Liver (tissue), 8 donors: ENCODE measurements at regions not wholly inside any gene's neighbourhood (a gene's known extent, or its start where the extent isn't known, plus 50 kb on each side); places are given as distances from the start of the nearest gene placed in this dataset.

Experiments used
- DNase-seq: peaks from one replicate; pipeline ENCODE4 v3.0.0-alpha.2; 2017; ENCODE audit warnings: low spot score
- H3K27ac ChIP-seq, 2 donors: one replicate each; pipeline ENCODE4 v1.7.0; 2013; ENCODE audit warnings: inconsistent platforms in 2 of 2, low read length in 2 of 2, control low read depth in 1 of 2, low read depth in 1 of 2, mild to moderate bottlenecking in 1 of 2
- H3K27me3 ChIP-seq, 4 donors: one replicate each; pipeline versions ENCODE4 v1.6.1 to v1.7.0; 2013; ENCODE audit warnings: low read length in 3 of 4, inconsistent platforms in 1 of 4, mild to moderate bottlenecking in 1 of 4, moderate library complexity in 1 of 4; ENCODE audit not compliant: control insufficient read depth in 4 of 4, insufficient read depth in 4 of 4
- H3K36me3 ChIP-seq, 4 donors: one replicate each; pipeline versions ENCODE4 v1.6.1 to v1.7.0; 2013; ENCODE audit warnings: low read length in 3 of 4, mild to moderate bottlenecking in 3 of 4, low read depth in 1 of 4, moderate library complexity in 1 of 4; ENCODE audit not compliant: control insufficient read depth in 4 of 4, insufficient read depth in 3 of 4
- H3K4me1 ChIP-seq, 4 donors: one replicate each; pipeline versions ENCODE4 v1.6.1 to v1.7.0; 2013; ENCODE audit warnings: low read length in 3 of 4, mild to moderate bottlenecking in 3 of 4, moderate library complexity in 1 of 4; ENCODE audit not compliant: control insufficient read depth in 4 of 4, insufficient read depth in 4 of 4
- H3K4me3 ChIP-seq, 3 donors: one replicate each; pipeline versions ENCODE4 v1.6.1 to v1.7.0; 2013; ENCODE audit warnings: low read length in 3 of 3, control low read depth in 1 of 3, low read depth in 1 of 3, mild to moderate bottlenecking in 1 of 3
- H3K9ac ChIP-seq, 2 donors: one replicate each; pipeline ENCODE4 v1.7.0; 2013; ENCODE audit warnings: low read length in 2 of 2, mild to moderate bottlenecking in 2 of 2, moderate library complexity in 2 of 2, control low read depth in 1 of 2, low read depth in 1 of 2
- H3K9me3 ChIP-seq, 4 donors: one replicate each; pipeline versions ENCODE4 v1.6.1 to v1.7.0; 2013; ENCODE audit warnings: low read length in 3 of 4; ENCODE audit not compliant: control insufficient read depth in 4 of 4
- ATF3 ChIP-seq: IDR thresholded peaks from 2 replicates; pipeline ENCODE4 v1.6.1; 2016; ENCODE audit warnings: antibody characterized with exemption
- EGR1 ChIP-seq, 2 donors: IDR thresholded peaks; 2 replicates each; pipeline ENCODE4 v1.6.1; 2016 to 2018; ENCODE audit warnings: antibody characterized with exemption in 2 of 2, low read depth in 2 of 2
- FOXA1 ChIP-seq: IDR thresholded peaks from 2 replicates; pipeline ENCODE4 v1.6.1; 2016; ENCODE audit warnings: antibody characterized with exemption
- FOXA2 ChIP-seq: IDR thresholded peaks from 2 replicates; pipeline ENCODE4 v1.6.1; 2016; ENCODE audit warnings: antibody characterized with exemption
- GABPA ChIP-seq, 2 donors: IDR thresholded peaks in 1 of 2; conservative IDR thresholded peaks in 1 of 2; 2 replicates each; pipeline ENCODE4 v1.6.1; 2016; ENCODE audit warnings: antibody characterized with exemption in 2 of 2, mild to moderate bottlenecking in 1 of 2, moderate library complexity in 1 of 2
- HNF4A ChIP-seq, 2 donors: conservative IDR thresholded peaks; 2 replicates each; pipeline ENCODE4 v1.6.1; 2016; ENCODE audit warnings: antibody characterized with exemption in 2 of 2, mild to moderate bottlenecking in 2 of 2
- HNF4G ChIP-seq: IDR thresholded peaks from 2 replicates; pipeline ENCODE4 v1.6.1; 2016; ENCODE audit warnings: antibody characterized with exemption
- JUND ChIP-seq, 2 donors: IDR thresholded peaks; 2 replicates each; pipeline ENCODE4 v1.6.1; 2016; ENCODE audit warnings: antibody characterized with exemption in 2 of 2
- NR2F2 ChIP-seq: IDR thresholded peaks from 2 replicates; pipeline ENCODE4 v1.6.1; 2016; ENCODE audit warnings: antibody characterized with exemption
- RAD21 ChIP-seq, 2 donors: IDR thresholded peaks; 2 replicates each; pipeline ENCODE4 v1.6.1; 2016; ENCODE audit warnings: antibody characterized with exemption in 2 of 2, mild to moderate bottlenecking in 2 of 2
- REST ChIP-seq: IDR thresholded peaks from 2 replicates; pipeline ENCODE4 v1.6.1; 2016; ENCODE audit warnings: antibody characterized with exemption, mild to moderate bottlenecking
- RXRA ChIP-seq, 2 donors: IDR thresholded peaks; 2 replicates each; pipeline ENCODE4 v1.6.1; 2017 to 2018; ENCODE audit warnings: antibody characterized with exemption in 2 of 2, mild to moderate bottlenecking in 1 of 2
- SP1 ChIP-seq: IDR thresholded peaks from 2 replicates; pipeline ENCODE4 v1.6.1; 2018; ENCODE audit warnings: antibody characterized with exemption, mild to moderate bottlenecking
- TAF1 ChIP-seq: conservative IDR thresholded peaks from 2 replicates; pipeline ENCODE4 v1.6.1; 2016; ENCODE audit warnings: antibody characterized with exemption, mild to moderate bottlenecking
- YY1 ChIP-seq: IDR thresholded peaks from 2 replicates; pipeline ENCODE4 v1.6.1; 2016; ENCODE audit warnings: antibody characterized with exemption, mild to moderate bottlenecking
- ZBTB33 ChIP-seq: IDR thresholded peaks from 2 replicates; pipeline ENCODE4 v1.6.1; 2016; ENCODE audit warnings: antibody characterized with exemption
- WGBS: extraction: QIAGEN DNeasy Blood & Tissue Kit; methylation state at CpG from one replicate; pipeline ENCODE4 v1.1.7; 2013; 5-methylcytosine and 5-hydroxymethylcytosine counted together
- TF ChIP-seq, protein P1 (sequence below): IDR thresholded peaks from 2 replicates; pipeline ENCODE4 v1.6.1; 2016; ENCODE audit warnings: antibody characterized with exemption
- TF ChIP-seq, protein P2 (sequence below): fragments of 150-350 bp; IDR thresholded peaks from 2 replicates; pipeline ENCODE4 v1.5.1; 2017; ENCODE audit warnings: improper control_type of control experiment, low read depth, low read length; ENCODE audit not compliant: missing input control
- donor health status: healthy.
- donor health status: healthy.
- donor health status: healthy.
- donor health status: healthy.
- donor health status: healthy.

DNA sequence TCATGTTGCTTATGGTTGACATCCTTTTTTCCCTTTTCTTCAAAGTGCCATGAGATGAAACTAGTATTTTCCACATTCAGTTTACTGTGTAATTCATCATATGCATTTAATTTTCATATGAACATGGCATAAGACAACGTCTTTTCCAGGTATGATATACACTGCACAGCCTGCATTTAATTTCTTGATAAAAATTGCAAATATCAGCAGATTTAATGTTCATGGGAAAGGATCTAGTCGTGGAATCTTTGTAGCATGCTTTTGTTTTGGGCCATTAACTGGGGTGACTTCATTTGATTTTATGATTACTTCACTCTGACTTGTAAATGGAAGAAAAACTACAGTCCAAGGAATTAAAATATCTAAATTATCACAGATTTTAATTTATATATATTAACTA is 837.3 kb downstream of the IPMK start:
- Histone ChIP-seq H3K27me3 (no peaks in the 10 kb centered on the region), H3K4me1 (no peaks in the 10 kb centered on the region), H3K4me3 (no peak overlapping the region), H3K27ac (no peak overlapping the region), H3K36me3 (no peaks in the 10 kb centered on the region), H3K9me3 (no peaks in the 10 kb centered on the region), H3K9ac (no peak overlapping the region)
- DNase-seq: no peak
- whole genome bisulfite sequencing: 42% methylated on average over 2 of the region's 2 CpGs
- TF ChIP-seq, protein P1, sequence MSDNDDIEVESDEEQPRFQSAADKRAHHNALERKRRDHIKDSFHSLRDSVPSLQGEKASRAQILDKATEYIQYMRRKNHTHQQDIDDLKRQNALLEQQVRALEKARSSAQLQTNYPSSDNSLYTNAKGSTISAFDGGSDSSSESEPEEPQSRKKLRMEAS: no peak
- no peak for TF ChIP-seq HNF4A (conservative IDR thresholded peaks at IDR 0.05)
- TF ChIP-seq FOXA2: no peak
- TF ChIP-seq TAF1: no peak
- no peak for TF ChIP-seq EGR1 (IDR thresholded peaks at IDR 0.05; ENCODE audit: low read depth in 2 of 2)
- no peak for TF ChIP-seq ATF3
- no peak for TF ChIP-seq SP1
- TF ChIP-seq ZBTB33: no peak
- no peak for TF ChIP-seq FOXA1
- TF ChIP-seq, protein P2, sequence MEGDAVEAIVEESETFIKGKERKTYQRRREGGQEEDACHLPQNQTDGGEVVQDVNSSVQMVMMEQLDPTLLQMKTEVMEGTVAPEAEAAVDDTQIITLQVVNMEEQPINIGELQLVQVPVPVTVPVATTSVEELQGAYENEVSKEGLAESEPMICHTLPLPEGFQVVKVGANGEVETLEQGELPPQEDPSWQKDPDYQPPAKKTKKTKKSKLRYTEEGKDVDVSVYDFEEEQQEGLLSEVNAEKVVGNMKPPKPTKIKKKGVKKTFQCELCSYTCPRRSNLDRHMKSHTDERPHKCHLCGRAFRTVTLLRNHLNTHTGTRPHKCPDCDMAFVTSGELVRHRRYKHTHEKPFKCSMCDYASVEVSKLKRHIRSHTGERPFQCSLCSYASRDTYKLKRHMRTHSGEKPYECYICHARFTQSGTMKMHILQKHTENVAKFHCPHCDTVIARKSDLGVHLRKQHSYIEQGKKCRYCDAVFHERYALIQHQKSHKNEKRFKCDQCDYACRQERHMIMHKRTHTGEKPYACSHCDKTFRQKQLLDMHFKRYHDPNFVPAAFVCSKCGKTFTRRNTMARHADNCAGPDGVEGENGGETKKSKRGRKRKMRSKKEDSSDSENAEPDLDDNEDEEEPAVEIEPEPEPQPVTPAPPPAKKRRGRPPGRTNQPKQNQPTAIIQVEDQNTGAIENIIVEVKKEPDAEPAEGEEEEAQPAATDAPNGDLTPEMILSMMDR: no peak
- TF ChIP-seq NR2F2: no peak
- no peak for TF ChIP-seq REST
- TF ChIP-seq RXRA (IDR thresholded peaks at IDR 0.05): no peak
- no peak for TF ChIP-seq GABPA (IDR thresholded peaks at IDR 0.05 in 1 of 2, conservative IDR thresholded peaks at IDR 0.05 in 1 of 2)
- TF ChIP-seq YY1: no peak
- no peak for TF ChIP-seq JUND (IDR thresholded peaks at IDR 0.05)
- TF ChIP-seq HNF4G: no peak
- TF ChIP-seq RAD21 (IDR thresholded peaks at IDR 0.05): no peak

DNA sequence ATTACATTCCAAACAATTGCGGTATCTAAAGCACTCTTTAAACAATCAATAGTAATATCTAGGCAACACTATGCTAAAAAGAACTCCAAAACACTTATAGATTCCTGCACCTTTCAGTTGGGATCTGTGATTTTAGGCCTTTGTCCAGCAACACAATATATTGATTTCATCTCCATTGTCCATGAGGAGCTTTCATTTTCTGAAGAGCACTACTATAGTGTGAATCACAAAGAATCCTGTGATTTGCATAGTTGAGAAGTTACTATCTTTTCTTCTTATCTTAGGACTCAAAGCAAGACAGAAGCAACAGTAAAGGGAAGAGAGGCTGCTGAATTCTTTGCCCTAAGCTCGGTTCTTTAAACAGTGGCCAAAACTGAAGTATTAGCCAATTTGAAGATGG is 846.8 kb downstream of the IPMK start:
- no peak for TF ChIP-seq RAD21 (IDR thresholded peaks at IDR 0.05)
- H3K27me3 ChIP-seq: no peaks in the 10 kb centered on the region
- no peak overlapping the region for H3K4me3 ChIP-seq
- no peaks in the 10 kb centered on the region for H3K4me1 ChIP-seq
- H3K9ac ChIP-seq: no peak overlapping the region
- WGBS: 73% methylated on average over 2 of the region's 2 CpGs
- H3K9me3 ChIP-seq: no peaks in the 10 kb centered on the region
- no peak for DNase-seq
- H3K27ac ChIP-seq: no peak overlapping the region
- no peaks in the 10 kb centered on the region for H3K36me3 ChIP-seq
